DND-41 (cell line): ENCODE measurements at regions not wholly inside any gene's neighbourhood (a gene's known extent, or its start where the extent isn't known, plus 50 kb on each side); places are given as distances from the start of the nearest gene placed in this dataset.

Experiments used
- ATAC-seq: fragments of 200-7000 bp; cut with Tn5 transposase; 3 replicates; pipeline ENCODE4 v1.9.1; 2021; ENCODE audit warnings: low read depth; ENCODE audit not compliant: insufficient read depth
- DNase-seq: peaks from one replicate; pipeline ENCODE4 v3.0.0-alpha.2; 2020
- H2AFZ ChIP-seq: 2 replicates; pipeline ENCODE4 v1.6.0; 2012; ENCODE audit warnings: low read depth, low read length
- H3K27ac ChIP-seq: 2 replicates; pipeline ENCODE4 v1.5.1; 2012; ENCODE audit warnings: low read length, inconsistent platforms
- H3K27me3 ChIP-seq: fragments of 200-600 bp; sonication (generic); 2 replicates; pipeline ENCODE4 v1.6.0; 2012; ENCODE audit warnings: low read length, mild to moderate bottlenecking, inconsistent platforms; ENCODE audit not compliant: insufficient read depth, poor library complexity
- H3K36me3 ChIP-seq: 2 replicates; pipeline ENCODE4 v1.5.1; 2012; ENCODE audit warnings: low read length, inconsistent platforms; ENCODE audit not compliant: insufficient read depth
- H3K4me1 ChIP-seq: 2 replicates; pipeline ENCODE4 v1.5.1; 2012; ENCODE audit warnings: mild to moderate bottlenecking, low read length; ENCODE audit not compliant: insufficient read depth
- H3K4me2 ChIP-seq: 2 replicates; pipeline ENCODE4 v1.6.0; 2012; ENCODE audit warnings: mild to moderate bottlenecking, moderate library complexity, low read length, inconsistent platforms; ENCODE audit not compliant: insufficient read depth
- H3K4me3 ChIP-seq, 2 experiments: fragments of 200-600 bp in 1 of 2; shearing (Covaris generic) in 1 of 2; 2 replicates each; pipeline ENCODE4 v1.5.1; 2012 to 2016; ENCODE audit warnings: inconsistent platforms in 2 of 2, low read length in 2 of 2, mild to moderate bottlenecking in 2 of 2, low read depth in 1 of 2, moderate library complexity in 1 of 2
- H3K79me2 ChIP-seq: 2 replicates; pipeline ENCODE4 v1.6.0; 2012; ENCODE audit warnings: low read length, inconsistent platforms; ENCODE audit not compliant: insufficient read depth
- H3K9ac ChIP-seq: 2 replicates; pipeline ENCODE4 v1.6.0; 2012; ENCODE audit warnings: low read depth, mild to moderate bottlenecking, inconsistent platforms, low read length, moderate library complexity
- H3K9me3 ChIP-seq: 2 replicates; pipeline ENCODE4 v1.5.1; 2012; ENCODE audit warnings: low read length, moderate library complexity, mild to moderate bottlenecking, inconsistent platforms; ENCODE audit not compliant: insufficient read depth, severe bottlenecking
- H4K20me1 ChIP-seq: 2 replicates; pipeline ENCODE4 v1.6.0; 2012; ENCODE audit warnings: low read length; ENCODE audit not compliant: insufficient read depth
- CTCF ChIP-seq: IDR thresholded peaks from 2 replicates; pipeline ENCODE4 v1.5.1; 2012; ENCODE audit warnings: borderline replicate concordance, low read length, moderate library complexity, mild to moderate bottlenecking; ENCODE audit not compliant: poor library complexity, severe bottlenecking; ENCODE audit errors: extremely low read depth
- EZH2 ChIP-seq: IDR thresholded peaks from 3 replicates; pipeline ENCODE4 v1.6.1; 2012; ENCODE audit warnings: borderline replicate concordance, low read depth, mild to moderate bottlenecking, moderate library complexity, low read length, inconsistent platforms; ENCODE audit not compliant: severe bottlenecking

GRCh38 chr13:79749984-79750551, 269.1 kb downstream of the NDFIP2 start:
- no peak overlapping the region for H3K9ac ChIP-seq
- no peak for DNase-seq
- no peaks in the 10 kb centered on the region for H3K36me3 ChIP-seq
- no peak overlapping the region for H3K27ac ChIP-seq
- no peak overlapping the region for H3K4me2 ChIP-seq
- H3K9me3 ChIP-seq: no peaks in the 10 kb centered on the region
- H4K20me1 ChIP-seq: no peaks in the 10 kb centered on the region
- ATAC-seq: no peak
- H3K4me3 ChIP-seq: no peak overlapping the region
- H3K79me2 ChIP-seq: no peaks in the 10 kb centered on the region
- H3K27me3 ChIP-seq: no peaks in the 10 kb centered on the region
- H3K4me1 ChIP-seq: no peaks in the 10 kb centered on the region
- TF ChIP-seq CTCF (no peak), EZH2 (no peak)
- no peak overlapping the region for H2AFZ ChIP-seq

- H3K4me3 ChIP-seq: no peak overlapping the region
- no peaks in the 10 kb centered on the region for H4K20me1 ChIP-seq
- DNase-seq (no peak), ATAC-seq (no peak)
- no peak overlapping the region for H3K9ac ChIP-seq
- H3K36me3 ChIP-seq: no peaks in the 10 kb centered on the region
- no peaks in the 10 kb centered on the region for H3K79me2 ChIP-seq
- H3K4me1 ChIP-seq: no peaks in the 10 kb centered on the region
- H3K9me3 ChIP-seq: no peaks in the 10 kb centered on the region
- TF ChIP-seq CTCF (no peak), EZH2 (no peak)
- no peak overlapping the region for H2AFZ ChIP-seq
- no peaks in the 10 kb centered on the region for H3K27me3 ChIP-seq
- no peak overlapping the region for H3K27ac ChIP-seq
- no peak overlapping the region for H3K4me2 ChIP-seq
Observed at GRCh38 chr13:79749566-79749965, 268.6 kb downstream of the NDFIP2 start.

- Histone ChIP-seq H3K9me3 (no peaks in the 10 kb centered on the region), H3K27me3 (no peaks in the 10 kb centered on the region)
Observed at GRCh38 chr13:79745081-79745480, 264.1 kb downstream of the NDFIP2 start.

More at GRCh38 chr13:79745081-79745480, 264.1 kb downstream of the NDFIP2 start:
- no peaks in the 10 kb centered on the region for H4K20me1 ChIP-seq
- H3K79me2 ChIP-seq: no peaks in the 10 kb centered on the region
- no peak overlapping the region for H3K4me3 ChIP-seq
- no peak overlapping the region for H2AFZ ChIP-seq
- TF ChIP-seq CTCF: no peak
- no peak for TF ChIP-seq EZH2
- H3K36me3 ChIP-seq: no peaks in the 10 kb centered on the region
- no peaks in the 10 kb centered on the region for H3K4me1 ChIP-seq
- no peak overlapping the region for H3K9ac ChIP-seq
- ATAC-seq (no peak), DNase-seq (no peak)
- no peak overlapping the region for H3K4me2 ChIP-seq
- no peak overlapping the region for H3K27ac ChIP-seq
